ENCODE measurements at regions not wholly inside any gene's neighbourhood (a gene's known extent, or its start where the extent isn't known, plus 50 kb on each side); places are given as distances from the start of the nearest gene placed in this dataset.

DNA sequence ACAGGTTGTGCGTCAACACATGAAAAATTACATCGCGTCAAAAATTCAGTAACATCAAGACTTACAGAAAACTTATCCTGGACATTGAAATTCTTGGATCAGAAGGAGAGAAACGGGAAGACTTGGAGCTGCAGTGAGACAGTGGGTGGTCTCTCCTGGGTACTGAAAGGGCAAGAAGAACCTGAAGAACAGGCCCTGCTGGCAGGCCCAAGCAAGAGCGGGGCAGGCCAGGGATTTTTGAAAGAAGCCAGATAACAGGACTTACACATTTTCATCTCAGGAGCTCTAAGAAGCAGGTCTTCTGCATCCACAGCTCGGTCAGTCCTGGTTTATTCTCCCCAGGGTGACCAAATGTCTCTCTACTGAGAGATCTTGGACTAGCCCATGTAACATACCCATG, 466.5 kb upstream of the SOX5 start:
- TF ChIP-seq CTCF (IDR thresholded peaks at IDR 0.05; ENCODE audit: low read depth, low read length) (no peak), EZH2phosphoT487 (IDR thresholded peaks at IDR 0.05; ENCODE audit: low read depth) (no peak)

Data from OCI-LY3 (cell line).